Activated T-helper 2 cell treated with anti-CD3 and anti-CD28 coated beads, Interferon-gamma antibody, Interleukin-2, Interleukin-4, amounts not matched to agents 10 μg/mL and 5 μg/mL and 100 μg/mL, durations not matched to agents 14 hours and 24 hours and 36 hours (primary cell): ENCODE measurements at regions not wholly inside any gene's neighbourhood (a gene's known extent, or its start where the extent isn't known, plus 50 kb on each side); places are given as distances from the start of the nearest gene placed in this dataset.

Source experiments
- DNase-seq: peaks from one replicate; pipeline ENCODE4 v3.0.0; 2021; ENCODE audit warnings: low spot score
- H3K27ac Mint-ChIP-seq: one replicate; pipeline ENCODE4 v1.8.0; 2021; ENCODE audit warnings: mixed read lengths
- H3K27me3 Mint-ChIP-seq: one replicate; pipeline ENCODE4 v1.8.0; 2021; ENCODE audit warnings: low read depth, mixed read lengths
- H3K36me3 Mint-ChIP-seq: one replicate; pipeline ENCODE4 v1.8.0; 2021; ENCODE audit warnings: low read depth, mixed read lengths
- H3K4me1 Mint-ChIP-seq: one replicate; pipeline ENCODE4 v1.8.0; 2021; ENCODE audit warnings: low read depth, mixed read lengths
- H3K4me3 Mint-ChIP-seq: one replicate; pipeline ENCODE4 v1.8.0; 2021; ENCODE audit warnings: low read depth, mild to moderate bottlenecking, moderate library complexity, mixed read lengths
- H3K9me3 Mint-ChIP-seq: one replicate; pipeline ENCODE4 v1.8.0; 2021; ENCODE audit warnings: mixed read lengths
- intact Hi-C: fragments of 100-400 bp; cut with micrococcal nuclease; formaldehyde crosslinking; loops from one replicate; pipeline ENCODE4 v1.15.1; 2023

DNA sequence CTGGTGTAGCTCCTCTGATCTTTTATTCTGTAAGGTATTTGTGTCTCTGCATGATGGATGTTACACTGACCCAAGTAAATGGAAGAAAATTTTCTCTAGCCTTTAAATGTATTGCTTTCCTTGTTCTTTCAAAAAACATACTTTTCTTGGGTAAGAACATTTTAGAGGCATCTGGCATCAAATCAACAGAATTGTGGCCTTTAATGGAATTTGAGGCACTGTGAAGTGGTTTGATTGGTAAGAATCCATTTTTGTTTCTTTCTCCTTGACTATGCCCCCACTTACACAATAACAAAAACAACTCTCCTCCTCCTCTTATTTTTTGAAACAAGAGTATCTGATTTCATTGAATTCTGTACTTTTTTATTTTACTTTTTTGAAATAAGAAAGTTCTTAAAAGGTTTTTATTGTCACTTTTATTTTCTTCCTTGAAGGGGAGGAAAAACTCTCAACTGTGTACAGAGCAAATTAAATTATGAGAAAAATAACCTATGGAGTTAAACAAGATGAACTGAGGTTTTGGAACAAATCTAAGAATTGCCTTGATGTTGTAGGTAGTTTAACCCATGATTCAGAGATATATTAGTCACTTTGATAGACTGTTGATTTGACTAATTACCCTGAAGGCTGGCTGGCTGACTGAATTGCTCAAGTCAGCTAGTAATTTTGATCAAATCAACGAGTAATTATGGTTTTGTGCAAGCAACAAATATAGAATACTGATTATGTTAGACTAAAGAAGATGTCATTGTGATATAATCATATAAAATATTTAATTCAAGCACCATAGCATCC, 146.4 kb downstream of the FHIP1A start:
- Mint-ChIP-seq H3K27ac (no peak overlapping the region), H3K4me3 (no peak overlapping the region), H3K9me3 (peaks cover under 1% of the 10 kb centered on the region), H3K36me3 (no peaks in the 10 kb centered on the region), H3K27me3 (no peaks in the 10 kb centered on the region), H3K4me1 (no peaks in the 10 kb centered on the region)
- no peak for DNase-seq
- intact Hi-C loops: no loop called here

DNA sequence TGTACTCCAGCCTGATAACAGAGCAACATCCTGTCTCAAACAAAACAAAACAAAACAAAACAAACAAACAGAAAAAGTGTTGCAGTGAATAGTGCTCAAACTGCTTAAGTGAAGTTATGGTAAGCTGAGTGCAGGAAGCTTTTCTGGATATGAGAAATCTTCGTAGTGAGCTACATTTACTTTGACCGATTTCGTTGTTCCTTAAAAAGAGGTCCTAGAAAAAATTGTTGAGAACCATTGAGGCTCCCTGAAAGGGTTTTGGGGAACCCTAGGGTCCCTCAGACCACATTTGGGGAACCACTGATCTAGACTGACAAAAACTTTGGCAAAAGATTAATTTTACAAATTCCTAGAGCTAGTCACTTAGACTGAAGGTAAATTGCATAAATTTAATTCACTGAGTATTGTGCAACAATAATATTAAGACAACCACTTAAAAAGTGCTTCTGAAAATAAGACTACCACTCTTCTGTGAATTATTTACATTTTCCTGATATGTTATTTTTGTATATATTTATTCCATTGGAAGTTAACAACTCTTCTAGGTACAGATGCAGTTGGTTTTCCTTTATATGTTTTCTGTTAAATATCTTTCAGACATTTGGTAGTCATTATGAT, 149.6 kb downstream of the FHIP1A start:
- peaks cover 7% of the 10 kb centered on the region for H3K27me3 Mint-ChIP-seq
- intact Hi-C loops: no loop called here
- H3K4me3 Mint-ChIP-seq: no peak overlapping the region
- DNase-seq: no peak
- H3K4me1 Mint-ChIP-seq: no peaks in the 10 kb centered on the region
- no peak overlapping the region for H3K27ac Mint-ChIP-seq
- H3K9me3 Mint-ChIP-seq: no peaks in the 10 kb centered on the region
- H3K36me3 Mint-ChIP-seq: no peaks in the 10 kb centered on the region

DNA sequence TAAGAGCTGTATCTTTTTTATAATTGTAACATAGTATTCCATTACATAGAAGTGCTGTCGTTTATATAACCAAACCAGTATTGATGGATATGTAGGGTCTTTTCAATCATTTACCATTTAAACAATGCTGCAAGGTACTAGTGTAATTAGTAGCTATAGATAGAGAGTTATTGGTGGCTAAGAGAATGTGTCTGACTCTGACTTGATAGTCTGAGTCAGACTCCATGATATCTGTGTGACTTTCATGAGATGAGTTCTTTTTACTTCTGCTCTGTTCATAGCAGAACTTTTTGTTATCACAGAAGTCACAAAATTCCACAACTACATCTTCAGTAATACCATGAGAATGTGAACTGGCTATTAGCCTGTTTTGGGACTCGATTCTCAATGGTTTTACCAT, 150.6 kb downstream of the FHIP1A start:
- no peak overlapping the region for H3K27ac Mint-ChIP-seq
- no peak overlapping the region for H3K4me3 Mint-ChIP-seq
- no peaks in the 10 kb centered on the region for H3K36me3 Mint-ChIP-seq
- intact Hi-C loops: no loop called here
- H3K4me1 Mint-ChIP-seq: no peaks in the 10 kb centered on the region
- no peak for DNase-seq
- H3K9me3 Mint-ChIP-seq: no peaks in the 10 kb centered on the region
- H3K27me3 Mint-ChIP-seq: peaks cover 7% of the 10 kb centered on the region

DNA sequence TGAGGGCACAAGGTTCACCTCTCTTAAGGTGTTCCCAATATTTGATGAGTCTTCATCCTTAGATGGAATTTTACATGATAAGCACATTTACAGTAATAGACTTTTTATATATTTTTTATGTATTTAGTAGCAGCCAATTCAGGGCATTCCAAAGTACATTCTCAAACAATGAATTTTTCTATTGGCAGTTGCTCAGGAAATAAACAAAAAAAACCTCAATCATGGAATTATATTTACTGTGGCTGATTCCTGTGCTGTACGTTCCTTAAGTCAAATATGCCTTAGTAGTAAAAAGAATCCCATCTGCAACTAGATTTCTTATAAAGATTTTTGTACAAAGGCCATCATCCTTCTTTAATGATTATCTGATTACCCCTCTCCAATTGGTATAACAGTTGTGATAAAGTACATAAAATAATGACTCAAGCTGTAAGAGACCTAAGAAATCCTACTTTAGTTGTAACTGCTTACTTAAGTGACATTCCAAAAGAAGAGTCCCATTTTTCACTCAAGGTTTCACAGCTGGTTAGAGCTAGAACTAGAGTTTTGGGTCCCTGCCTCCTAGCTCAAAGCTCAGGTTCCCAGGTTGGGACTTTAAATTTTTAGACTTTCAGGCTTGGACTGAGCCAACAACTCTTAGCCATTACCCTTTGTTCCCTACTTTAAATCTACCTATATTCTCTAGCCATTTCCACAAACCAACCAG, 152.7 kb downstream of the FHIP1A start:
- Mint-ChIP-seq H3K9me3 (no peaks in the 10 kb centered on the region), H3K27me3 (peaks cover 12% of the 10 kb centered on the region)

DNA sequence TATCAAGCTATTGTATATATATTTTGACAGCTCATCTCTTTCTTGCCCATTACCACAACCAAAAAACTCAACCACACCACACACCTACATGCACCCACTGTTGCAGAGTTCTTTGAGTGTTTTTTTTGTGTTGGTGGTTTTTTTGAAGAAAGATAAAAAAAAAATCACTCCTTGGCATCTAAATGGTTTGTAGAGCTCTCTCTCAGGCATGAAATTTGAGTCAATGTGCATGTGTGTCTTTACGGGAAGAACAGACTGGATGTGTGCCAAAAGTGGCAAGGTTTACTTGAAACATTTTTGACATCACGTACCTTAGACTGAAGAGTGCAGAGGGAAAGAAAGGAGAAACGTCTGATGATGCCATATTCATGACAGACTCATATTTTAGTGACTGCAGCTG, 154.2 kb downstream of the FHIP1A start:
- Mint-ChIP-seq H3K9me3 (no peaks in the 10 kb centered on the region), H3K27me3 (peaks cover 15% of the 10 kb centered on the region), H3K4me1 (no peaks in the 10 kb centered on the region), H3K27ac (no peak overlapping the region), H3K4me3 (no peak overlapping the region), H3K36me3 (no peaks in the 10 kb centered on the region)
- DNase-seq: no peak
- intact Hi-C loops: no loop called here

More for the DNA sequence above, 152.7 kb downstream of the FHIP1A start:
- no peaks in the 10 kb centered on the region for H3K36me3 Mint-ChIP-seq
- no peaks in the 10 kb centered on the region for H3K4me1 Mint-ChIP-seq
- intact Hi-C loops: no loop called here
- H3K27ac Mint-ChIP-seq: no peak overlapping the region
- no peak for DNase-seq
- no peak overlapping the region for H3K4me3 Mint-ChIP-seq

DNA sequence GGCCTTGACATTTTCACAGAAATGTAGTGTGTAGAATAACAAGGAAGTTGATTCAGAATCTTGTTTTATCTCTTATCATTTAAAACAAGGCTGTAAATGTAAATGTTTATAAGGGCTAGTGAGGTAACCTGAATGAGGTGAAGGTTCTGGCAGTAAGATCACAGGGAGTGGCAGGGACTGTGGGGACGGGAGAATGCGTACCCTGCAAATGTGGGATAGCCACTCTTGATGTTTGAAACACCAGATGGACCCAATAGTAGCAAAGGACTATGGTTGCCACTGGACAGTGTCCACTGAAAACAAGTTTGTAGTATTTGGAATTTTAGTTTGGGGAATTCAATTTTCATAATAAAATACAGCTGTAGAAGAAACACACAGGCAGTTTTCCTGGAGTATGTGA, 155.3 kb downstream of the FHIP1A start:
- Mint-ChIP-seq H3K36me3 (no peaks in the 10 kb centered on the region), H3K4me1 (no peaks in the 10 kb centered on the region), H3K27ac (no peak overlapping the region), H3K9me3 (no peaks in the 10 kb centered on the region), H3K4me3 (no peak overlapping the region), H3K27me3 (peaks cover 15% of the 10 kb centered on the region)
- no peak for DNase-seq
- intact Hi-C loops: no loop called here

DNA sequence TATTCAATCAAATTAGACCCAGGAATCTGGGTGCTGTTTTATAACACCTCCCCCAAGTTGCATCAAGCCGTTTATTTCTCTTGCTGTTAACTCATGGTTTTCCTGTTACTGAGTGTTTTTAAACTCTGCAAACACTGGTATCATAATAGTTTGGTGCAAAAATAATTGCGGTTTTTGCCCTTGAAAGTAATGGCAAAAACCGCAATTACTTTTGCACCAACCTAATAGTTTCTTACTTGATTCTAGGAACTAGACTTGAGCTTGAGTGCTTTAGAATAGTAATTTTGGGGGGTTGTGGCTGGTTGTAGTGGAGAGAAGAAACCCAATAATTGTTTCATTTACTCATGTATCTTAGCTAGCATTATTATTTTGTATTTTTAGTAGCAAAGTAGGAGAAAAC, 156.6 kb downstream of the FHIP1A start:
- intact Hi-C loops: no loop called here
- DNase-seq: no peak
- Mint-ChIP-seq H3K27ac (no peak overlapping the region), H3K4me3 (no peak overlapping the region), H3K36me3 (no peaks in the 10 kb centered on the region), H3K4me1 (no peaks in the 10 kb centered on the region), H3K9me3 (no peaks in the 10 kb centered on the region), H3K27me3 (peaks cover 18% of the 10 kb centered on the region)

DNA sequence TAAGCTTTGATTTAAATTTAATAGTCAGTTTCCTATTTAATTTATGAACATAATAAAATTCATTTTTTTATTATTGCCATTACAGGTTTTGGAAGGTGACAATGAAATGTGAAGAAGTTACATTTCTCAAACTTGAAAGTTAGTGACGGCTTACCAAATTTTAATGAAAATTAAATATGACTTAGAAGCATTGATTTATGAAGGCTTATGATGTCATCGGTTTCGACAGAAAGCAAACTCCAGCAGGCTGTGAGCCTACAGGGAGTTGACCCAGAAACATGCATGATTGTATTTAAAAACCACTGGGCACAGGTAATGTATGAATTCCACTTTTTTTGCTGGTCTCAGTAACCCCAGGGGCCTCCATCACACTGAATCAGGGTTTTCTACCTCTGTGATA, 157.1 kb downstream of the FHIP1A start:
- no peaks in the 10 kb centered on the region for H3K36me3 Mint-ChIP-seq
- no peak overlapping the region for H3K4me3 Mint-ChIP-seq
- no peak overlapping the region for H3K27ac Mint-ChIP-seq
- H3K27me3 Mint-ChIP-seq: peaks cover 18% of the 10 kb centered on the region
- no peaks in the 10 kb centered on the region for H3K9me3 Mint-ChIP-seq
- no peaks in the 10 kb centered on the region for H3K4me1 Mint-ChIP-seq
- DNase-seq: no peak
- intact Hi-C loops: no loop called here

DNA sequence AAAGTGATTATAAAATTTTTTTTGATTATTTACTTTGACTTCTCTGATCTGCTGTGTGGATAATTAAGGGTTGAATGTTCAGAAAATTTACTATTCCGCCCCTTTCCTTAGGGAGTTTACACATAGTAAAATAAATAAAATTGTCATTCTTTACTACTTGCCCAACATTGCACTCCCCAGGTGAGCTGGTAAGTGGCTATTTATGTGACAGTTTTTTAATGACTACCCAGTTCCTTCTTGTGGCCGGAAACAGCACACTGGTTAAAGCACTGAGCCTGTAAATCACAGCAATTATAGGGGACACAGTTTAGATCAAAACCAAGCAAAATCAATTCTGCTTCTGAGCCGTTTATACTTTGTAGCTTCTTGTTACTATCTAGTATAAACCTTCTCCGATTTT, 158.1 kb downstream of the FHIP1A start:
- no peaks in the 10 kb centered on the region for H3K9me3 Mint-ChIP-seq
- DNase-seq: no peak
- no peak overlapping the region for H3K27ac Mint-ChIP-seq
- peaks cover 16% of the 10 kb centered on the region for H3K27me3 Mint-ChIP-seq
- H3K4me3 Mint-ChIP-seq: no peak overlapping the region
- intact Hi-C loops: no loop called here
- H3K36me3 Mint-ChIP-seq: no peaks in the 10 kb centered on the region
- no peaks in the 10 kb centered on the region for H3K4me1 Mint-ChIP-seq

DNA sequence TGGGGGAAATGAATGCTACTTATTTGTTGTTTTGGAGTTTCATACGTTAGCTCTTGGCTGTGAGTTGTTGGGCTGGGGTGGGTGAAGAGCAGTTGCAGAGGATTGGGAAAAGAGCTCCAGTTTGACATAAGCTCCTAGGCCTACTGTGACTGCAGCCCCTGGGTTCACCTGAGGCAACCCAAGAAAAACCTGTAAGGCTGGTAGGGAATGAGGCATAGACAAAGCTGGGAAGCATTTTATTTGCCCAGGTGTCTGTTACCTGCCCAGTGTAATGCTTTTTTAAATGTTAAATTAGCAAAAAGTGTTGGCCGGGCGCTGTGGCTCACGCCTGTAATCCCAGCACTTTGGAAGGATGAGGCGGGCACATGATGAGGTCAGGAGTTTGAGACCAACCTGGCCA, 160.0 kb downstream of the FHIP1A start:
- Mint-ChIP-seq H3K4me3 (no peak overlapping the region), H3K36me3 (no peaks in the 10 kb centered on the region), H3K9me3 (no peaks in the 10 kb centered on the region), H3K4me1 (no peaks in the 10 kb centered on the region), H3K27ac (no peak overlapping the region), H3K27me3 (peaks cover 11% of the 10 kb centered on the region)
- DNase-seq: no peak
- intact Hi-C loops: no loop called here

DNA sequence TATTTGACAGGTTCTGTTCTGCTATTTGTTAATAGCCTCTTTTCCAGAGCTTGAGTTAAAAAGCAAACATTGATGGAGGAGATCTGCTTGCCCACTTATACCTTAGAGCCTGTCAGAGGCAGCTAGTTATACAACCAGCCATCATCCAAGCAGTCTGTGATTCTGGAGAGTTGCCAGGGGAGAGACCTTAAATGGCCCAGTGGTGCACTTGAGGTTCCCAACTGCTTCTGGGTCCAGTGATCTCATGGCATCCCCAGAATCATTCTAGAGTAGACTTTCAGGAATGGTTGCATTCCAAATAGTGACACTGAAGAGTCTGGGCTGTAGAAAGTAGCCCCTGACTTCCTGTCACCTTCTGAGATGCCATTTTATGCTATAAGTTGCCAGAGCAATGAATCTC, 160.7 kb downstream of the FHIP1A start:
- no peaks in the 10 kb centered on the region for H3K36me3 Mint-ChIP-seq

DNA sequence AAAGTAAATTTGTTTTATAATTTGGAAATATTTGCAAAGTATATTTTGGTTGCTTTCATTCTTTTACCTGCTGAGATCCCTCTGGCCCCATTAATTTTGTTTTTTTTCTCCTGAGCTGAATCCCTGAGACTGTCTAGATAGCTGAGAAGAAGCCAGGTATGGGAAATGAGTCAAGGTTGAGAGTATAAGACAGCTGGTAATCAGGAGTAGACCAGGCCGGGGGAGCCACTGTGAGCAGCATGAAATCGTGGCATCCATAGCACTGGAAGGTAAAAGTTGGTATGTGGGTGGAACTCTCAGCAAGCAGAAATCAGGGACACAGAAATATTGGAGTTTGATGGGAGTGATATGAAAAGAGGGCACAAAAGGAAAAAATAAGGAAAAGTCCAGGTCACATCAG, 164.5 kb downstream of the FHIP1A start:
- no peak overlapping the region for H3K4me3 Mint-ChIP-seq
- no peaks in the 10 kb centered on the region for H3K9me3 Mint-ChIP-seq
- intact Hi-C loops: no loop called here
- no peak overlapping the region for H3K27ac Mint-ChIP-seq
- peaks cover 3% of the 10 kb centered on the region for H3K27me3 Mint-ChIP-seq
- DNase-seq: no peak
- H3K4me1 Mint-ChIP-seq: no peaks in the 10 kb centered on the region
- no peaks in the 10 kb centered on the region for H3K36me3 Mint-ChIP-seq

More for the DNA sequence above, 160.7 kb downstream of the FHIP1A start:
- intact Hi-C loops: no loop called here
- DNase-seq: no peak
- peaks cover 11% of the 10 kb centered on the region for H3K27me3 Mint-ChIP-seq
- no peak overlapping the region for H3K27ac Mint-ChIP-seq
- H3K9me3 Mint-ChIP-seq: no peaks in the 10 kb centered on the region
- no peaks in the 10 kb centered on the region for H3K4me1 Mint-ChIP-seq
- no peak overlapping the region for H3K4me3 Mint-ChIP-seq

DNA sequence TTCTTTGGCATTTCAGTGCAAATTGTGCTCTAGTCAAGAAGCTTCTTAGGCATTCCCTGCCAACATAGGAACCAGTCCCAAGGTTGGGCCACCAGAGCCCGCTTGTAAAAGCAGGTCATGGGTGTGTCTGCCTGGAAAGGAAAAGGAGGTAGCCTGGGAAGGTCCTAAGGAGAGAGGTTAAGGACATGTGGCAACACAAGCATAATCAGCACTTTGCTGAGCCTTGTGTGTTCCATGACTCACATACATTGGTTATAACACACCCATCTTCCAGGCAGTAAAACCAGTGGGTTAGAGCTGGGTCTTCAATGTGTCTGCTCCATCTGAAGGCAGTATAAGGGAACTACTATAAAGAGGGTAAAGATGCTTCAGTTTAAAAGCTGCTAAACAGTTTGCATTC, 165.0 kb downstream of the FHIP1A start:
- Mint-ChIP-seq H3K27ac (no peak overlapping the region), H3K9me3 (no peaks in the 10 kb centered on the region), H3K4me1 (no peaks in the 10 kb centered on the region), H3K36me3 (no peaks in the 10 kb centered on the region), H3K4me3 (no peak overlapping the region), H3K27me3 (peaks cover 3% of the 10 kb centered on the region)
- intact Hi-C loops: no loop called here
- no peak for DNase-seq
